NCI-H128 (cell line): ENCODE measurements at regions not wholly inside any gene's neighbourhood (a gene's known extent, or its start where the extent isn't known, plus 50 kb on each side); places are given as distances from the start of the nearest gene placed in this dataset.

Experiments
- DNase-seq: peaks from one replicate; lab custom pipeline; 2025; ENCODE audit not compliant: unreplicated experiment; lab: John Stamatoyannopoulos, UW

DNA sequence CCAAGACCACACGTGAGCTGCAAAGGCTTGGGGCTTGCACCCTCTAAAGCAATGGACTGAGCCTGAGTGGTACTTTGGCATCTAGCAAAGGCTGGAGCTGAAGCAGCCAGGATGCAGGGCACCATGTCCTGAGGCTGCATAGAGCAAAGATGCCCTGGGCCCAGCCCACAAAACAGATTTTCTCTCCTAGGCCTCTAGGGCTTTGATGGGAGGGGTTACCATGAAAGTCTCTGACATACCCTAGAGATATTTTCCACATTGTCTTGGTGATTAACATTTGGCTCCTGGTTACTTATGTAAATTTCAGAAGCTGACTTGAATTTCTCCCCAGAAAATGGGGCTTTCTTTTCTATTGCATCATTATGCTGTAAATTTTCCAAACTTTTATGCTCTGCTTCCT lies 438.3 kb downstream of the SLC16A7 start:
- no peak for DNase-seq

DNA sequence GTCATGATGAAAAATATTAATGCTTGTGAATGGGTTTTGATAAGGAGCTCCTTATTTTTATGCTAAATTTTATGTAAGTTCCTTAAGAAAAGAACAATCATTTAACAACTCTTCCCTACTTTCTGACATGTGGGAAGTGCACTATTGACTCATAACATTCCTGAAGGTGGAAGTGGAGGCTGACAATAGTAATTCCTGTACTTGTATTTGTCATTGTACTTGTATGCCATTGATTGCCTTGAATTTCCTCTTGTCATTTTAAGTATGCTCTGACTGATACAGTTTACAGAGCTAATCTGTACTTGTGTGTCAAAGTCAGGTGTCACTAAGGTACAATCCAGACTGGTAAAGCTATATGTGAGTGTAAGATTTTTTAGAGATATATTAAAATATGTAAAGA lies 440.0 kb downstream of the SLC16A7 start:
- no peak for DNase-seq

DNA sequence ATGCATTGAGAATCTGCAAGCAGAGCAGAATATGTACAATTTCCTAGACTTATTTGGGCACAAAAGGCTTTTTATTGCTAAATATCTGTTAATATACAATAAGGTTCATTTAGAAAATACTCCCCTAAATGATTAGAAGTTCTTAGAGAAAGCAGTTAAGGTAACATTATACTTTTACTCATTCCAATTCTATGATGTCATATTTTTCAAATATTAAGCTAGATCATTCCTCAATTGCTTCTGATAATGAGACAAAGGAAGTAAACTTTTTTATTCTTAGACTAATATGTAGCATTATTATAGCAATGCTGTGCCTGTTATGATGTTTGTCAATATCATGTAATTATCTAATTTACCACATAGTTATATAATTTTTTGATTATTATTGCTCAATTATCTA lies 447.0 kb downstream of the SLC16A7 start:
- no peak for DNase-seq

DNA sequence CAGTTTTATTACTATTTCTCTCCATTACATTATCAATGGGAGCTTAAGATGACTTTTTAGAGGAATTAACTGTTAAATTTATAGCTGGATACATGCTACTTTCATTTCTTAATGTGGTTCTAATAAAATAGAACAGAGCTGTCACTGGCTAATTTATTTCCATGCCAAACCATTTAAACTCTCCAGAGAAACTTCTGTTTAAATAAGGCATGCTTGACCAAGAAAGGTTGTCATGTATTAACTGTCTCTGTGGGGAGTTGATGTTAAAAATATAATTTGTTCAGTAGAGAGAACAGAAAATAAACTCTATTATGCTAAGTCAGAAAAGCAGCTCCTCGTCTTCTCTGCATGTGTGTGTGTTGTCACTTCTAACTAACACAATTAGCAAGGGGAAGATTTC lies 447.4 kb downstream of the SLC16A7 start:
- no peak for DNase-seq

DNA sequence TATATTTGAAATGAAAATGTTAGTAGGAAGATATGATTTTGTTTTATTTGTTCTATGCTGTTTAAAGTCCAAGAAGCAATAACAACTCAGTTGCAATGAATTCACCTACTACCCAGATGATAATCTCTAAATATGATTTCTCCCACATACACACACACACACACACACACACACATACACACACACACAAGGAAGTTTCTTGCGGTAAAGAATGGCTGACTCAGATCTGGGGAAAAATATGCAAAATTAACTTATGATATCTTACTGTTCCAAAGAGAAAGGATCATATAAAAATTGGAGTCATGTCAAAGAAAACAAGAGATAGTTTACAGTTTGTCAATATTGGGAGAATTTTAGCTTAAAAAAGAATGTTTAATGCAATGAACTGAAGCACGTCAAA lies 456.7 kb downstream of the SLC16A7 start:
- no peak for DNase-seq

DNA sequence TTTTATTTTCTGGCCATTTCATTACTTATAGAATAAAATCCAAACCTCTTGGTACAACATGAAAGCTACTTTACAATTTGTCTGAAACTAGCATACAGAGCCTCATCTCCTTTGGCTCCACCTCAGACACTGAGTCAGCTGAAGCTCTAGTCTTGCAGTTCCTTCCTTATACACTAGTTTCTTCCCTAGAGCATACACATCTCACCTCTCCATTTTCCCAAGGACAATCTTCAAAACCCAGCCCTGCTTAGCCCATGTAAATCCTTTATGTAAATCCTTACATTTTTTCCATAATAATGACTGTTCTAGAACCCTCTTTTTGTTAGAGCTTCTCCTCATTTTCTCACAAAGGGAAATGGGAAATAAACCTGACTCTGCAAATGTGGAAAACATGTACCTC lies 463.4 kb downstream of the SLC16A7 start:
- no peak for DNase-seq

DNA sequence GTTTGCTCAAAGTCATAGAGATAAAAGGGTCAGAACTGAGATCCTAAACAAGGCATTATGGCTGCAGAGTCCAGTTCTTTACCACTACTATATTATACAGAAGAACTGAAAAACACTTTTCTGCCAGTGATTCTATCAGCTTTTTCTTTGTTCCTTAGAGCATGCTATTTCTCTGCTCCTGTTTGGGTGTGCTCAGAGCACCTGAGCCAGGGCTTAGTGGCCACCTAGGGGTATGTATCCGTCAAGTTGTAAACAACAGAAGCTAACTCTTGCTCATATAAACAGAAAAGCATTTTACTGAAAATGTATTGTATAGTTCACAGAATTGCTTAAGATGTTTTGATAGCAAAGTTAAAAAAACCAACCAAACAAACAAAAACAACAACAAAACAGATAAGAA lies 470.8 kb downstream of the SLC16A7 start:
- DNase-seq: no peak

DNA sequence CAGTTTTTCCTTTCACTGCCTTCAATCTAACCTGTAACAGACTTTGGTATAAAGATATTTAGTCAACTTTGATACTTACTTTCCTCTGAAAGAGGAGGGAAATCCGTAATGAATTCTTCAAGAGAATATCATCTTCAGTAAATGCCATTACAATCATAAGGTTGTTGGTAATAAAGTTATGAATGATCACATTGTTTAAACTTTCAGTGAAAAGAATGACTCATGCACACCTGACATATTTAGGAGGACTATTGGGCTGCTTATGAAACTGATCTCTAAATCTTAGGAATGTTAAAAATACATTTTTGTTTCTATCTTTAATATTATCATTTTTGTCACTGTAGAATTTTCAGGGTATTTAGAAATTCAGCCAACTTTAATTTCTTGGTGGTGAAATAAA lies 474.7 kb downstream of the SLC16A7 start:
- no peak for DNase-seq

DNA sequence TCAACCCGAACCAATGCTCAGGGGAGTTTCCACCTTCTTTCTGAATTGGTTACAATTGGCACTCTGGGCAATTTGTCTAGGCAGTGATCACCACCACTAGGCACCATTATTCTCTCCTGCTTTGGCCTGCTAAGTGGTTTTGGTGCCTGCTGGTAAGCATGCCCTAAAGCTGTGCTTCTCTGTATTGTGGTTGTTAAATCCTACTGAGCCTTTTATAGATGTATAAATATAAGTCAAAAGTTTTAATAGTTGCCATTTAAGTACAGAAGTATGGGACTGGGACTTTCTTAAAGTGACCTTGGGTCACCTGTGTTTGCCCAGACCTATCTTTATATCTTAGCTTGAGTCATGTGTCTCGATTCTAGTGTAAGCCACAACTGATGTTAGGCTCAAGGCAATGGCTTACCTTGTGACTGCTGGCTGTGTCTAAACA lies 475.9 kb downstream of the SLC16A7 start:
- no peak for DNase-seq

DNA sequence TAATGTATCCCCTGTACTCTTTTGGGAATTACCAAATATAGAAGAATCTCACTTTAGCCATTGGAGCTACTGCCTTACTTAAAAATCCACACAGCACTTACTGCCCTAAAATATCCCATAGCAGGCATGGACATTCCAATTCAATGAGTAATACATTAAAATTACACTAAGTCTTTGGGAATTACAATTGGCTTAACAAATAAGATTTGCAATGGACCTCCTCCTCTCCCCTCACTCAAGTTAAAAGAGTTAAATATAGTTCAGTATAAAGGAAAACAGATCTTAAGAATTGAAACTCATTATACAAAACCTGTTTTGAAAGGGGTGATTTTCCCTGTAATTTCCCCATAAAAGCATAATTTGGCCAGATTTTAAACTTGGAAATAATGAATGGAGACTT lies 477.1 kb downstream of the SLC16A7 start:
- DNase-seq: no peak

DNA sequence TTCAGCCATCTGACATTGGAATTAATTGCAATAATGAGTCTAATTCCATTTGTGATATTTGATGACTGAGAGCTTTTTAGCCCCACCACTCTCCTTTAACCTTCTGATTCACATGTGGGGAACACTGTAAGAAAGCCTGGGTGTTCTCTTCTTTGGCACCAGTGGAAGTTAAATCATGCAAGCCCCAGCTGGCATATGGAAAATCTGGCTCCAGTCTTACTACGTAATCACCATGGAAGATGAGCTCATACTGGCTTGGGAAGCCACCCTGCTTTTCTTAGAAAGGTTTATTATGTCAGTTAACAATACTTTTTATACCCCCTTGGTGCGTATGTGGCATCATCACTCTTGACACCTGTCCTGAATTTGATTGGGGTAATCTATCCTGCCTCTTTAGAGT lies 479.3 kb downstream of the SLC16A7 start:
- DNase-seq: no peak

DNA sequence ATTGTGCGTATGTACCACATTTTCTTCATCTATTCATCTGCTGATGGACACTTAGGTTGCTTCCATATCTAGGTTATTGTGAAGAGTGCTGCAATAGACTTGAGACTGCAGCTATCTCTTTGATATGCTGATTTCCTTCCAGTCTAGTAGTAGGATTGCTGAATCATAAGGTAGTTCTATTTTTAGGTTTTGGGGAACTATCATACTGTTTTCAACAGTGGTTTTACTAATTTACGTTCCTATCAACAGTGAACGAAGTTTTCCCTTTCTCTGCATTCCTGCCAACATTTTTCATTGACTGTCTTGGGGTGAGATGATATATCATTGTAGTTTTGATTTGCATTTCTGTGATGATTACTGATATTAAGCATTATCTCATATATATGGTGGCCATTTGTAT lies 482.2 kb downstream of the SLC16A7 start:
- DNase-seq: no peak

DNA sequence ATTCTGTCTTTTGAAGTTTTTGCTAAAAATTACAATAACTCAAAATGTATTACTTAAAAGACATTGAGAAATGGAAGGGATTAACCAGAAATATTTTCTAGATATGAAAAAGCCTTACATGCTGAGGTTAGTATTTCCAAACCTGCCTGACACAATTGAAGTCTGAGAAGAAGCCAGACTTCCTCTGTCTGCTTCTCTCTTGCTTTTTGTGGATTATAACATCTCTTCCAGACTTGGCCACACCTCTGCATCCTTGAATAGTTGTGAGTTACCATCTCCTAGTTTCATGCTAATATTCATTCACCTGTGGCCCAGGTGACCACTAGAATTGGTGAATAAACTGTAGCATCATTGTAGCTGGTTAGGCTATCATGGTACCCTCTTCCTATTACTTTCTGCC lies 497.6 kb downstream of the SLC16A7 start:
- no peak for DNase-seq

DNA sequence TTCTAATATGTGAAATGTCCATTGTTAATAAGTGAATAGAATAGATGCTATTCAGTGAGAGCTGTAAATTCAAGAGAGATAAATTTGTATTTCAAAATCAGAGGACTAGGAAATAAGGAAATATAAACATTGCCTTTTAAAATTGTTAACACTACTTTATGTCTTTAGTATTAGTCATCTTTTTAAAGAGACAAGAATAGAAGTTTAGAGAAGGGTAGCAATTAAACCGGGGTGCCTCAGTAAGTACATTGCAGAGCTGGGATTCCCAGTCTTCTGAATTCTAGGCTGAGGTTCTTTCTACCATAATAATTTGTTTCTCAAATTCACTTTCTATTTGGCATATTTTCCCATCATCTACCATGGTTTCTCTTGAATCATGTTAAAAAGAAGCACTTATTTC lies 498.6 kb downstream of the SLC16A7 start:
- DNase-seq: no peak

DNA sequence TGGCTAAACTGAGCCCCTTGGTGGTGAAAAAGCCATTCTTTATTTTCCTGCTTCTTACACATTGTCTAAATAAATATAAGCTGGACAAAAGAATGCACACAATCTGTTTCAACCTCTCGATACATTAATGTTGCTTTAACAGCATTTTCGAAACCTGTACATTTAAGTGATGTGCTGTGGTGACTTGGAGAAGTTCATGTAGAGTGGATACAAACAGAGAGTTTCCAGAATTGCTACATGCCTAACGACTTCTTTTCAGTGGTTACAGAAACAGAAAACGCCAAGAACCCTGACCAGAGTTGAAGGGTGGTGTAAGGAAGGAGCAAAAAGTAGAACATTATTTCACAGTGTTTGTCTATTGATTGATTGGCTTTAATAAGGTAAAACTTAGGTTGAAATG lies 500.9 kb downstream of the SLC16A7 start:
- DNase-seq: no peak

DNA sequence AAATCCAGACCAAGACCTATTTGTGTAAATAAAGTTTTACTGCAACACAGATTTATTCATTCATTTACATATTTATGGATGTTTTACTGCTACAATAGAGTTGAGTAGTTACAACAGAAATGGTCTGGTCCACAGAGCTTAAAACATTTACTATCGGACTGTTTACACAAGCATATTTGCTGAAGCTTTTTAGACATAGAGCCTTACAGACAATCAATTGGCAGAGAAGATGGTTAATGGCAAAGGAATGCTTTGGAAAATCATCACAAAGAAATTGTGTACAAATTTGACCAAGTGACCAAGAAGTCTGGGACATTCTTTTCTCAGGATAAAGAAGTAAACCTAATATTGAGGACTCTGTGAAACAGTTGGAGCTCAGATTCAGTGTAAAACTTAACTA lies 504.3 kb downstream of the SLC16A7 start:
- DNase-seq: no peak

DNA sequence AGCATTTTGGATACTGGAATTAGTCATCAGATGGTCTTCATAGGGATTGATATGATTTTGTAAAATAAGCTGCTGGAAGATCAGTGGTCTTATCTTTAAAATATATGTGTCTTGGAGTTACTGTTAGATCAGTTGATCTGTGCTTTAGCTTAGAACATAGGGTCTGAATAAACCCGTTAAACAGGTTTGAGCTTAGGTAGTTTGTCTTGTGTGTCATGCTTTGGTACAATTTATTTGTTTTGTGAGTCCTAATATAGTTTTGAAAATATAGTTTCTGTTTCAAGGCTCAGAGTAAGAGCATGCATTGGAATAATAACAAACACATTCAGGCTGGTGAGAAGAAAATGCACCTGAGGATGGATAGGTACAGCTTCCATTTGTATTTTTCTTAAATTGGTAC lies 505.0 kb downstream of the SLC16A7 start:
- DNase-seq: no peak

DNA sequence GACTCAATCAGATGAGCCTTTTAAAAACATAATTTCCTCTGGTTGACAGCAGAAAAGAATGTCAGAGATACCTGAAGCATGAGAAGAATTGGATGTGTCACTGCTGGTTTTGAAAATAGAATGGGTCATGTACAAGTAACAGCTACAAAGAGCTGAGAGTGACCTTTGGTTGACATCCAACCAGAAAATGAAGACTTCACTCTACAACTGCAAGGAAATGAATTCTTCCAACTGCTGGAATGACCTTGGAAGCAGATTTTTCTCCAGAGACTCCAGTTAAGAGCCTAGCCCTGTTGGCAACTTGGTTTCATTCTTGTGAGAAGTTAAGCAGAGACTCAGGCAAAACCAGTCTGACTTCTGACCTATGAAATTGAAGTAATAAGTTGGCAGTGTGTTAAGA lies 505.9 kb downstream of the SLC16A7 start:
- no peak for DNase-seq

DNA sequence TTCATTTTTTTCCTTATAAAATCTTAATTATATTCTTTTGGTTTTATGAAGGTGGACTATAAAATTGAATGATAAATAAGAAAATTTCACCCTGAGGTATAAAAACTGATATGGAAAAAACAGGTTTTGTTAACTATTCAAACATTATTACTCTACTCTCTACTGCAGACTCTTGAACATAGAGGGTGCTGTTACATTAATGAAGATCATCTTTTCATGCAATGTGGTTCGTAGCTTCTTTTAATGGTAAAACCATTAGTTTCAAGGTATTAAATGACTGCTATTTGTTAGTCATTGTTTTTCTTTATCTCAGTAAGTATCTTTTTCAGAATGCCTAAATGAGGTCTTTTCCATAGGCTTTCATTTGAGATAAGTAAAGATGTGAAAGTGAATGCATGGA lies 510.4 kb downstream of the SLC16A7 start:
- no peak for DNase-seq

DNA sequence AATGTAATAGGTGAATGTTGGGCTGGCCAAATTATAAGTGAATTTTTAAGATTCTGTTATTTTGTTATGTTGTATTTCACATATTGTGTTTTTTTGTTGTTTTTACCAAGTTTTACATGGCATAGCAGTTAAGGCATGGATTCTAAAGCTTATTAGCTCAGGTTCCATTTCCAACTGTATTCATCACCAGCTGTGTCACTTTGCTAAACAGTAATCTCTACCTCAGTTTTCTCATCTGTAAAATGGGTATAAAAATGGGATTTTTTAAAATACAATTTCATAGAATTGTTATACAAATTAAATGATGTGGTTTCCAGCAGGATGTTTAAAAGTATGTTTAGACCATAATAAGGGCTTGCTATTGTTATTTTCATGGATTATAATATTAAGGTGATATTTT lies 512.2 kb downstream of the SLC16A7 start:
- DNase-seq: no peak

DNA sequence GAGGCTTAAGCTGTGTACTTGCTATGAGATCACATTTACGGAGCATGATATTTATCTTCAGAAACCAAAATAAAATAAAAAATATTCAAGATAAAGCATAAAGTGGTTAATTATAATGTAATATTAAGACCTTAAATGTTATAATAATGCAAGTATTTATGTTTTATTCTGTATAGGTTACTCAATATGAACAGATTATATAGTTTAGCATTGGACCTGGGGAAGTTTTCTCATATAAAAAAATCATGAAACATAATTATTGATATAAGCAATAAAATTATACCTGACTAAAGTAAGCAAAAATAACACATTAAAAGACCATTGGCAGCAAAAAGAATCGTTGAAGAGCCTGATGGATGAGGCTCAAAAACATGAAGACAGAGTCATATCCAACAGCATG lies 516.2 kb downstream of the SLC16A7 start:
- DNase-seq: no peak

DNA sequence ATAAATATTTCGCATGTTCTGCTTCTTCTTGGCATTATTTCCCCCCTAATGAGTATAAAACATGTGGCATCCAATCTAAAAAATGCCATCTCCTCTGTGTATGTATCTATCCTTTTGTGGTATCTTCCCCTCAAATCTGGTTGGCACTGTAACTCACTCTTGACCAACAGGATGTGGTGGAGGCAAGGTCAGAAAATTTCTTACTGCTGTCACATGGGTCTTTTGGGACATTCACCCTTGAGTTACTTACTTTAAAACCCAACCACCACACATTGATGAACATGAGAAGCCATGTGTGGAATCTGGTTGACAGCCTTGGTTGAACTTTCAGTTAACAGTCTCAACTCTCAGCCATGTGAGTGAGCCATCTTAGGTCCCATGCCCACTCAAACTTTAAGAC lies 516.9 kb downstream of the SLC16A7 start:
- DNase-seq: no peak

DNA sequence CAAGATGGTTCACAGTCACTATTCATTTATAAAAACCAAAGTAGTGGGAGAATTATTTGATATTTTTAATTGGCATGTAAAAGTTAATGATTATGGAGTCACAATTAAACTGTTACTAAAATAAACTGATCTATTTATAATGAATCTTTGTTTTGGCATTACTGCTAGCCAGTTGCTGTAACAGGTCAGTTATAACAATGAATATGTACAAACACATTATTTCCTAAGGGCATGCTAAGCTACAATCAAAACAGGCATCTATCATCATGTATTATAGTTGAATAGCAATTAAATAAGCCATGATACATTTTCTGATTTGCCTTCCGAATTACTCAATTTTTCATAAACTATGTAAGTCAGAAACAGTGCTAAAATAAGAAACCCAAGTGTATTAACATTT lies 518.3 kb downstream of the SLC16A7 start:
- no peak for DNase-seq

DNA sequence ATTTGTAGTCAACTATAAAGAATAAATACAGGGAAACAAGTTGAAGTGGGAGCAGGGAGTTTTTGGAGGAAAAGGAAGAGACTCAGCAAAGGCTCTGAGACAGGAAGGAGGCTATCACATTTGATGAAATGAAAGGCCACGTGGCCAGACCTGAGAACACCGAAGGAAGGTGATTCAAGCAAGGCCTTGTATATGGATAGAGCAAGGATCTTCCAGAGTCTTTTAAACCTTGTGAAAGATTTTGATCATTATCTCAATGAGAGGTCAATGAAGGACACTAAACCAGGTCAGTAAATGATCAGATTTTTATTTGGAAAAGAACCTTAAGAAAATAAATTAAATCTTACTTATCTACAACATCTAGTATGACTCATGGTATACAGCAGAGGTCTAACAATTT lies 523.5 kb downstream of the SLC16A7 start:
- no peak for DNase-seq
